H9 (cell line): ENCODE measurements at regions not wholly inside any gene's neighbourhood (a gene's known extent, or its start where the extent isn't known, plus 50 kb on each side); places are given as distances from the start of the nearest gene placed in this dataset.

Source experiments
- DNase-seq: peaks from one replicate; pipeline ENCODE4 v3.0.0-alpha.2; 2017
- H2AFZ ChIP-seq: one replicate; pipeline ENCODE4 v1.6.1; 2013; ENCODE audit warnings: mild to moderate bottlenecking, low read length, control low read depth, moderate library complexity
- H2AK5ac ChIP-seq: 2 replicates; pipeline ENCODE4 v1.6.1; 2013; ENCODE audit warnings: low read length, control low read depth, mixed read lengths; ENCODE audit not compliant: insufficient read length
- H2BK120ac ChIP-seq: one replicate; pipeline ENCODE4 v1.6.1; 2013; ENCODE audit warnings: low read depth, mild to moderate bottlenecking, low read length, control low read depth, inconsistent platforms; ENCODE audit not compliant: poor library complexity, severe bottlenecking
- H2BK12ac ChIP-seq: 2 replicates; pipeline ENCODE4 v1.6.1; 2013; ENCODE audit warnings: low read length, control low read depth, mixed read lengths, low read depth; ENCODE audit not compliant: insufficient read length
- H2BK15ac ChIP-seq: 2 replicates; pipeline ENCODE4 v1.6.1; 2013; ENCODE audit warnings: low read depth, low read length, control low read depth
- H2BK20ac ChIP-seq: one replicate; pipeline ENCODE4 v1.6.1; 2013; ENCODE audit warnings: low read depth, mild to moderate bottlenecking, low read length, control low read depth, inconsistent platforms; ENCODE audit not compliant: poor library complexity, severe bottlenecking
- H2BK5ac ChIP-seq: 2 replicates; pipeline ENCODE4 v1.6.1; 2013; ENCODE audit warnings: low read length, control low read depth, mixed read lengths; ENCODE audit not compliant: insufficient read length
- H3K14ac ChIP-seq: 2 replicates; pipeline ENCODE4 v1.6.1; 2013; ENCODE audit warnings: low read length, control low read depth; ENCODE audit not compliant: insufficient read depth
- H3K18ac ChIP-seq: 2 replicates; pipeline ENCODE4 v1.6.1; 2013; ENCODE audit warnings: low read depth, mild to moderate bottlenecking, mixed read lengths, low read length, control low read depth; ENCODE audit not compliant: insufficient read length
- H3K23ac ChIP-seq: 2 replicates; pipeline ENCODE4 v1.6.1; 2013; ENCODE audit warnings: low read length, control low read depth, mixed read lengths, low read depth; ENCODE audit not compliant: insufficient read length
- H3K23me2 ChIP-seq: 2 replicates; pipeline ENCODE4 v1.6.1; 2013; ENCODE audit warnings: low read depth, mild to moderate bottlenecking, mixed read lengths, low read length, control low read depth; ENCODE audit not compliant: insufficient read length, poor library complexity, severe bottlenecking
- H3K27ac ChIP-seq: 2 replicates; pipeline ENCODE4 v1.5.1; 2013; ENCODE audit warnings: low read length, control low read depth, mixed read lengths, low read depth; ENCODE audit not compliant: insufficient read length
- H3K27me3 ChIP-seq: 2 replicates; pipeline ENCODE4 v1.6.1; 2013; ENCODE audit warnings: low read length, control low read depth, inconsistent platforms; ENCODE audit not compliant: insufficient read depth
- H3K4ac ChIP-seq: 2 replicates; pipeline ENCODE4 v1.6.1; 2013; ENCODE audit warnings: low read depth, mild to moderate bottlenecking, control low read depth, inconsistent platforms, low read length, moderate library complexity
- H3K4me1 ChIP-seq: 2 replicates; pipeline ENCODE4 v1.6.1; 2013; ENCODE audit warnings: low read length, control low read depth, inconsistent platforms; ENCODE audit not compliant: insufficient read depth
- H3K4me2 ChIP-seq: 2 replicates; pipeline ENCODE4 v1.6.1; 2013; ENCODE audit warnings: low read length, control low read depth, mixed read lengths; ENCODE audit not compliant: insufficient read length, insufficient read depth
- H3K56ac ChIP-seq: 2 replicates; pipeline ENCODE4 v1.6.1; 2013; ENCODE audit warnings: low read depth, mild to moderate bottlenecking, mixed read lengths, low read length, control low read depth; ENCODE audit not compliant: insufficient read length
- H3K79me1 ChIP-seq: 2 replicates; pipeline ENCODE4 v1.6.1; 2013; ENCODE audit warnings: low read depth, mild to moderate bottlenecking, moderate library complexity, low read length, control low read depth, inconsistent platforms; ENCODE audit not compliant: insufficient read depth, poor library complexity, severe bottlenecking
- H3K79me2 ChIP-seq: 2 replicates; pipeline ENCODE4 v1.6.1; 2013; ENCODE audit warnings: low read length, control low read depth, inconsistent platforms; ENCODE audit not compliant: insufficient read depth
- H3K9ac ChIP-seq: 2 replicates; pipeline ENCODE4 v1.6.1; 2013; ENCODE audit warnings: low read length, control low read depth, mixed read lengths; ENCODE audit not compliant: insufficient read length; ENCODE audit errors: extremely low read depth
- H3K9me3 ChIP-seq: one replicate; pipeline ENCODE4 v1.6.1; 2013; ENCODE audit warnings: low read depth, low read length, inconsistent platforms; ENCODE audit not compliant: control insufficient read depth
- H3T11ph ChIP-seq: one replicate; pipeline ENCODE4 v1.6.1; 2013; ENCODE audit warnings: mild to moderate bottlenecking, low read length, control low read depth, inconsistent platforms
- H4K20me1 ChIP-seq: one replicate; pipeline ENCODE4 v1.6.1; 2013; ENCODE audit not compliant: control insufficient read depth, insufficient read length, insufficient read depth
- H4K5ac ChIP-seq: 2 replicates; pipeline ENCODE4 v1.6.1; 2013; ENCODE audit warnings: low read depth, mild to moderate bottlenecking, mixed read lengths, low read length, control low read depth; ENCODE audit not compliant: insufficient read length
- H4K8ac ChIP-seq: replicated peaks from 2 replicates; pipeline ENCODE4 v1.6.1; 2013; ENCODE audit warnings: low read length, control low read depth, mixed read lengths, low read depth; ENCODE audit not compliant: insufficient read length
- H4K91ac ChIP-seq: 2 replicates; pipeline ENCODE4 v1.6.1; 2013; ENCODE audit warnings: low read depth, mild to moderate bottlenecking, moderate library complexity, mixed read lengths, low read length, control low read depth; ENCODE audit not compliant: insufficient read length
- H3K27ac Mint-ChIP-seq, 3 experiments: 2 replicates in 2 of 3; 3 replicates in 1 of 3; pipeline ENCODE4 v1.8.0; 2020 to 2021; ENCODE audit warnings: mixed read lengths in 3 of 3, mild to moderate bottlenecking in 1 of 3, moderate library complexity in 1 of 3
- H3K27me3 Mint-ChIP-seq: 2 replicates; pipeline ENCODE4 v1.8.0; 2021; ENCODE audit warnings: low read depth, mild to moderate bottlenecking, moderate library complexity, mixed read lengths
- H3K36me3 Mint-ChIP-seq, 3 experiments: 2 replicates in 2 of 3; 3 replicates in 1 of 3; pipeline ENCODE4 v1.8.0; 2020 to 2021; ENCODE audit warnings: low read depth in 3 of 3, mixed read lengths in 3 of 3; ENCODE audit not compliant: insufficient read depth in 1 of 3
- H3K4me1 Mint-ChIP-seq, 2 experiments: 2 replicates each; pipeline ENCODE4 v1.8.0; 2020; ENCODE audit warnings: mixed read lengths in 2 of 2
- H3K4me3 Mint-ChIP-seq, 2 experiments: 2 replicates in 1 of 2; 3 replicates in 1 of 2; pipeline ENCODE4 v1.8.0; 2020 to 2021; ENCODE audit warnings: mild to moderate bottlenecking in 2 of 2, mixed read lengths in 2 of 2, moderate library complexity in 1 of 2
- H3K9me3 Mint-ChIP-seq, 2 experiments: 2 replicates in 1 of 2; 3 replicates in 1 of 2; pipeline ENCODE4 v1.8.0; 2020; ENCODE audit warnings: mild to moderate bottlenecking in 2 of 2, mixed read lengths in 2 of 2, moderate library complexity in 1 of 2
- CTCF ChIP-seq: fragments of 200-600 bp; sonication (generic); conservative IDR thresholded peaks from 3 replicates; pipeline ENCODE4 v1.8.0; 2021; ENCODE audit warnings: antibody characterized with exemption, mild to moderate bottlenecking
- whole genome bisulfite sequencing: extraction: QIAGEN DNeasy Blood & Tissue Kit; methylation state at CpG from one replicate; pipeline ENCODE4 v1.1.7; 2013; ENCODE audit warnings: missing lambda C conversion rate, low lambda C conversion rate, mixed read lengths; ENCODE audit not compliant: insufficient read length; ENCODE audit errors: extremely low coverage; 5-methylcytosine and 5-hydroxymethylcytosine counted together

GRCh38 chr15:62500325-62500724 is 335.2 kb upstream of the C2CD4B start:
- Mint-ChIP-seq H3K9me3 (no peaks in the 10 kb centered on the region), H3K4me1 (peaks cover 6 to 17% of the 10 kb centered on the region in 2 experiments), H3K27ac (no peak overlapping the region), H3K36me3 (no peaks in the 10 kb centered on the region), H3K27me3 (no peaks in the 10 kb centered on the region), H3K4me3 (no peak overlapping the region)
- H4K8ac ChIP-seq = no peak overlapping the region
- H2BK20ac ChIP-seq = no peak overlapping the region
- H2AK5ac ChIP-seq = no peak overlapping the region
- no peak overlapping the region for H4K5ac ChIP-seq
- H3K79me2 ChIP-seq = 0 out of 2 replicates have a peak, but pooled peaks cover 2% of the 10 kb centered on the region
- H2BK5ac ChIP-seq = no peak overlapping the region
- no peak overlapping the region for H3K18ac ChIP-seq
- H3K4ac ChIP-seq = no peak overlapping the region
- H3K4me2 ChIP-seq = no peak overlapping the region
- H3K9me3 ChIP-seq = no peaks in the 10 kb centered on the region
- H3T11ph ChIP-seq = no peak overlapping the region
- no peak overlapping the region for H2BK120ac ChIP-seq
- H3K23ac ChIP-seq = no peak overlapping the region
- no peak overlapping the region for H3K9ac ChIP-seq
- TF ChIP-seq CTCF = no peak
- H3K27ac ChIP-seq = no peak overlapping the region
- WGBS = no CpG with 5 or more reads among the region's 1 CpG
- no peak overlapping the region for H2AFZ ChIP-seq
- DNase-seq = no peak
- no peaks in the 10 kb centered on the region for H3K79me1 ChIP-seq
- H3K23me2 ChIP-seq = no peaks in the 10 kb centered on the region
- H3K4me1 ChIP-seq = no peaks in the 10 kb centered on the region
- H2BK12ac ChIP-seq = no peak overlapping the region
- H3K14ac ChIP-seq = no peak overlapping the region
- no peaks in the 10 kb centered on the region for H4K20me1 ChIP-seq
- H2BK15ac ChIP-seq = no peak overlapping the region
- no peak overlapping the region for H3K56ac ChIP-seq
- no peaks in the 10 kb centered on the region for H3K27me3 ChIP-seq
- no peak overlapping the region for H4K91ac ChIP-seq
